ENCODE measurements at regions not wholly inside any gene's neighbourhood (a gene's known extent, or its start where the extent isn't known, plus 50 kb on each side); places are given as distances from the start of the nearest gene placed in this dataset.

GRCh38 chr3:132785292-132785691 is 63.1 kb upstream of the NPHP3 start:
- TF ChIP-seq, protein P1, sequence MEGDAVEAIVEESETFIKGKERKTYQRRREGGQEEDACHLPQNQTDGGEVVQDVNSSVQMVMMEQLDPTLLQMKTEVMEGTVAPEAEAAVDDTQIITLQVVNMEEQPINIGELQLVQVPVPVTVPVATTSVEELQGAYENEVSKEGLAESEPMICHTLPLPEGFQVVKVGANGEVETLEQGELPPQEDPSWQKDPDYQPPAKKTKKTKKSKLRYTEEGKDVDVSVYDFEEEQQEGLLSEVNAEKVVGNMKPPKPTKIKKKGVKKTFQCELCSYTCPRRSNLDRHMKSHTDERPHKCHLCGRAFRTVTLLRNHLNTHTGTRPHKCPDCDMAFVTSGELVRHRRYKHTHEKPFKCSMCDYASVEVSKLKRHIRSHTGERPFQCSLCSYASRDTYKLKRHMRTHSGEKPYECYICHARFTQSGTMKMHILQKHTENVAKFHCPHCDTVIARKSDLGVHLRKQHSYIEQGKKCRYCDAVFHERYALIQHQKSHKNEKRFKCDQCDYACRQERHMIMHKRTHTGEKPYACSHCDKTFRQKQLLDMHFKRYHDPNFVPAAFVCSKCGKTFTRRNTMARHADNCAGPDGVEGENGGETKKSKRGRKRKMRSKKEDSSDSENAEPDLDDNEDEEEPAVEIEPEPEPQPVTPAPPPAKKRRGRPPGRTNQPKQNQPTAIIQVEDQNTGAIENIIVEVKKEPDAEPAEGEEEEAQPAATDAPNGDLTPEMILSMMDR (IDR thresholded peaks at IDR 0.05), result no peak
- TF ChIP-seq POLR2A (IDR thresholded peaks at IDR 0.05) (no peak), POLR2AphosphoS5 (IDR thresholded peaks at IDR 0.05) (no peak)

Data from transverse colon (tissue), 4 donors.